ENCODE measurements at regions not wholly inside any gene's neighbourhood (a gene's known extent, or its start where the extent isn't known, plus 50 kb on each side); places are given as distances from the start of the nearest gene placed in this dataset.

GRCh38 chr16:49168126-49168525 lies 113.5 kb downstream of the CBLN1 start:
- H3K9me2 ChIP-seq (ENCODE audit: insufficient read depth) = no peaks in the 10 kb centered on the region
- H3K36me3 ChIP-seq (ENCODE audit: control insufficient read depth in 1 of 2, insufficient read depth in 2 of 2, low read length in 2 of 2) = no peaks in the 10 kb centered on the region
- ChIA-PET CTCF (no interaction called here), POLR2A (no interaction called here), RAD21 (ENCODE audit: low non-redundant PET in 1 of 2, low total read pairs in 2 of 2, uncharacterized antibody in 2 of 2, unreplicated experiment in 2 of 2) (no interaction called here)
- H4K20me1 ChIP-seq (ENCODE audit: insufficient read depth) = no peaks in the 10 kb centered on the region
- intact Hi-C loops (cut with micrococcal nuclease) = no loop called here
- DNase-seq (ENCODE audit: low read depth, low spot score) = no peak
- peaks cover 43% of the 10 kb centered on the region for H3K27me3 ChIP-seq (ENCODE audit: insufficient read depth, low read length)
- no peak overlapping the region for H3K4me2 ChIP-seq (ENCODE audit: low read length)
- no TSS peak for BruUV-seq (replicated peaks)
- no peaks in the 10 kb centered on the region for H3K9me3 ChIP-seq (ENCODE audit: control insufficient read depth in 1 of 2, insufficient read depth in 1 of 2, low read depth in 1 of 2, low read length in 2 of 2)
- ATAC-seq = no peak
- H3K4me3 ChIP-seq (replicated peaks in 1 of 2; ENCODE audit: low read depth in 1 of 2, low read length in 2 of 2) = no peak overlapping the region
- no peaks in the 10 kb centered on the region for H3K4me1 ChIP-seq (ENCODE audit: control insufficient read depth in 1 of 2, insufficient read depth in 2 of 2, low read length in 2 of 2)
- H3K9ac ChIP-seq (ENCODE audit: low read length) = no peak overlapping the region
- TF ChIP-seq EZH2phosphoT487 (IDR thresholded peaks at IDR 0.05; ENCODE audit: borderline replicate concordance) = no peak
- no peak for TF ChIP-seq FOSL1 (IDR thresholded peaks at IDR 0.05; ENCODE audit: low read depth)
- TF ChIP-seq SRF (IDR thresholded peaks at IDR 0.05; ENCODE audit: low read depth) = no peak
- no peak for TF ChIP-seq TCF7L2 (IDR thresholded peaks at IDR 0.05; ENCODE audit: borderline replicate concordance, extremely low read depth, insufficient read depth, insufficient read length)
- no peak for TF ChIP-seq REST (IDR thresholded peaks at IDR 0.05; ENCODE audit: low read depth)
- no peak for TF ChIP-seq SP1 (IDR thresholded peaks at IDR 0.05; ENCODE audit: low read depth)
- no peak for TF ChIP-seq ELF1 (IDR thresholded peaks at IDR 0.05; ENCODE audit: borderline replicate concordance, low read depth)
- no peaks in the 10 kb centered on the region for H3K79me2 ChIP-seq (ENCODE audit: insufficient read depth, low read length)
- no peak overlapping the region for H2AFZ ChIP-seq (ENCODE audit: low read depth, low read length, poor library complexity, severe bottlenecking)
- no peak overlapping the region for H3K27ac ChIP-seq (ENCODE audit: low read depth, low read length)

GRCh38 chr16:49165025-49165424 lies 116.6 kb downstream of the CBLN1 start:
- Histone ChIP-seq H4K20me1 (ENCODE audit: insufficient read depth) (no peaks in the 10 kb centered on the region), H3K4me2 (ENCODE audit: low read length) (no peak overlapping the region), H3K9ac (ENCODE audit: low read length) (no peak overlapping the region), H3K27ac (ENCODE audit: low read depth, low read length) (no peak overlapping the region), H3K4me1 (ENCODE audit: control insufficient read depth in 1 of 2, insufficient read depth in 2 of 2, low read length in 2 of 2) (no peaks in the 10 kb centered on the region), H3K36me3 (ENCODE audit: control insufficient read depth in 1 of 2, insufficient read depth in 2 of 2, low read length in 2 of 2) (no peaks in the 10 kb centered on the region), H3K4me3 (replicated peaks in 1 of 2; ENCODE audit: low read depth in 1 of 2, low read length in 2 of 2) (no peak overlapping the region), H3K79me2 (ENCODE audit: insufficient read depth, low read length) (no peaks in the 10 kb centered on the region), H3K27me3 (ENCODE audit: insufficient read depth, low read length) (peaks cover 24% of the 10 kb centered on the region), H3K9me2 (ENCODE audit: insufficient read depth) (no peaks in the 10 kb centered on the region), H2AFZ (ENCODE audit: low read depth, low read length, poor library complexity, severe bottlenecking) (no peak overlapping the region), H3K9me3 (ENCODE audit: control insufficient read depth in 1 of 2, insufficient read depth in 1 of 2, low read depth in 1 of 2, low read length in 2 of 2) (no peaks in the 10 kb centered on the region)
- CTCF ChIA-PET = no interaction called here
- POLR2A ChIA-PET = no interaction called here
- intact Hi-C loops (cut with micrococcal nuclease) = no loop called here
- BruUV-seq (replicated peaks) = no TSS peak
- ATAC-seq (no peak), DNase-seq (ENCODE audit: low read depth, low spot score) (no peak)
- RAD21 ChIA-PET (ENCODE audit: low non-redundant PET in 1 of 2, low total read pairs in 2 of 2, uncharacterized antibody in 2 of 2, unreplicated experiment in 2 of 2) = no interaction called here
- TF ChIP-seq TCF7L2 (IDR thresholded peaks at IDR 0.05; ENCODE audit: borderline replicate concordance, extremely low read depth, insufficient read depth, insufficient read length) = no peak
- TF ChIP-seq CTCF (IDR thresholded peaks at IDR 0.05 in 2 of 3, conservative IDR thresholded peaks at IDR 0.05 in 1 of 3; ENCODE audit: borderline replicate concordance in 1 of 3, insufficient read depth in 1 of 3, low read depth in 2 of 3, low read length in 2 of 3) = no peak
- no peak for TF ChIP-seq REST (IDR thresholded peaks at IDR 0.05; ENCODE audit: low read depth)
- TF ChIP-seq JUND (IDR thresholded peaks at IDR 0.05) = no peak
- TF ChIP-seq POLR2AphosphoS5 (IDR thresholded peaks at IDR 0.05; ENCODE audit: low read depth, low read length) = no peak
- no peak for TF ChIP-seq ZNF274 (IDR thresholded peaks at IDR 0.05; ENCODE audit: low read depth, low read length)
- no peak for TF ChIP-seq EZH2phosphoT487 (IDR thresholded peaks at IDR 0.05; ENCODE audit: borderline replicate concordance)
- no peak for TF ChIP-seq ELF1 (IDR thresholded peaks at IDR 0.05; ENCODE audit: borderline replicate concordance, low read depth)
